ENCODE measurements at regions not wholly inside any gene's neighbourhood (a gene's known extent, or its start where the extent isn't known, plus 50 kb on each side); places are given as distances from the start of the nearest gene placed in this dataset.

DNA sequence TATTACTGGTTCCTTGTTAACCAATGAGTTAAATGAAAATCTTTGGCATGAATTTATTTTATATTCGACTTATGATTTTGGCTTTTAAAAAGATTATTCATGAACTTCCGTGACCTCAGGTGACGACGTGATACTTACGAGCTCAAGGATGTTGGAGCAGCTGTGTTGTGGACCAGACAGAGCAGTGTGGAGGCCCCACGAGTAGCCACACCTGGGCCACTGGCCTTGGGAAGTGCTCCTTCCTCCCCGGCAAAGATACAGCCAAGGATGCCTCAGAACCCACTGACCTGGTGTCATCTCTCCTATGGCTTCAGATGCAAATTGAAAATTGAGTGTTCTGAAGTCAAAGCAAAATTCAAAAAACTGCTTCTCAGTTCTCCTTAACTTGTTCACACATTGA lies 147.5 kb upstream of the PPP2R2D start:
- Histone ChIP-seq H3K27ac (ENCODE audit: low read length) (no peak overlapping the region), H3K9ac (ENCODE audit: low read length) (no peak overlapping the region), H3K9me2 (ENCODE audit: insufficient read depth, low read length) (no peaks in the 10 kb centered on the region), H3K4me3 (ENCODE audit: low read length) (no peak overlapping the region), H3K27me3 (ENCODE audit: insufficient read depth, low read depth, low read length) (no peaks in the 10 kb centered on the region), H2AFZ (ENCODE audit: low read depth, low read length) (no peak overlapping the region), H3K36me3 (ENCODE audit: insufficient read depth, low read length) (no peaks in the 10 kb centered on the region), H3K9me3 (ENCODE audit: low read length) (no peaks in the 10 kb centered on the region), H3F3A (ENCODE audit: insufficient read depth, low read length, poor library complexity, severe bottlenecking) (no peaks in the 10 kb centered on the region), H3K4me2 (ENCODE audit: low read length) (no peak overlapping the region), H3K79me2 (replicated peaks; ENCODE audit: insufficient read depth, low read length) (no peaks in the 10 kb centered on the region), H4K20me1 (ENCODE audit: insufficient read depth) (no peaks in the 10 kb centered on the region)
- TF ChIP-seq SMC3 (conservative IDR thresholded peaks at IDR 0.05; ENCODE audit: poor library complexity) (no peak), TAF1 (IDR thresholded peaks at IDR 0.05; ENCODE audit: low read depth) (no peak)
- TF ChIP-seq, protein P1, sequence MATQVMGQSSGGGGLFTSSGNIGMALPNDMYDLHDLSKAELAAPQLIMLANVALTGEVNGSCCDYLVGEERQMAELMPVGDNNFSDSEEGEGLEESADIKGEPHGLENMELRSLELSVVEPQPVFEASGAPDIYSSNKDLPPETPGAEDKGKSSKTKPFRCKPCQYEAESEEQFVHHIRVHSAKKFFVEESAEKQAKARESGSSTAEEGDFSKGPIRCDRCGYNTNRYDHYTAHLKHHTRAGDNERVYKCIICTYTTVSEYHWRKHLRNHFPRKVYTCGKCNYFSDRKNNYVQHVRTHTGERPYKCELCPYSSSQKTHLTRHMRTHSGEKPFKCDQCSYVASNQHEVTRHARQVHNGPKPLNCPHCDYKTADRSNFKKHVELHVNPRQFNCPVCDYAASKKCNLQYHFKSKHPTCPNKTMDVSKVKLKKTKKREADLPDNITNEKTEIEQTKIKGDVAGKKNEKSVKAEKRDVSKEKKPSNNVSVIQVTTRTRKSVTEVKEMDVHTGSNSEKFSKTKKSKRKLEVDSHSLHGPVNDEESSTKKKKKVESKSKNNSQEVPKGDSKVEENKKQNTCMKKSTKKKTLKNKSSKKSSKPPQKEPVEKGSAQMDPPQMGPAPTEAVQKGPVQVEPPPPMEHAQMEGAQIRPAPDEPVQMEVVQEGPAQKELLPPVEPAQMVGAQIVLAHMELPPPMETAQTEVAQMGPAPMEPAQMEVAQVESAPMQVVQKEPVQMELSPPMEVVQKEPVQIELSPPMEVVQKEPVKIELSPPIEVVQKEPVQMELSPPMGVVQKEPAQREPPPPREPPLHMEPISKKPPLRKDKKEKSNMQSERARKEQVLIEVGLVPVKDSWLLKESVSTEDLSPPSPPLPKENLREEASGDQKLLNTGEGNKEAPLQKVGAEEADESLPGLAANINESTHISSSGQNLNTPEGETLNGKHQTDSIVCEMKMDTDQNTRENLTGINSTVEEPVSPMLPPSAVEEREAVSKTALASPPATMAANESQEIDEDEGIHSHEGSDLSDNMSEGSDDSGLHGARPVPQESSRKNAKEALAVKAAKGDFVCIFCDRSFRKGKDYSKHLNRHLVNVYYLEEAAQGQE (IDR thresholded peaks at IDR 0.05; ENCODE audit: borderline replicate concordance), result no peak

DNA sequence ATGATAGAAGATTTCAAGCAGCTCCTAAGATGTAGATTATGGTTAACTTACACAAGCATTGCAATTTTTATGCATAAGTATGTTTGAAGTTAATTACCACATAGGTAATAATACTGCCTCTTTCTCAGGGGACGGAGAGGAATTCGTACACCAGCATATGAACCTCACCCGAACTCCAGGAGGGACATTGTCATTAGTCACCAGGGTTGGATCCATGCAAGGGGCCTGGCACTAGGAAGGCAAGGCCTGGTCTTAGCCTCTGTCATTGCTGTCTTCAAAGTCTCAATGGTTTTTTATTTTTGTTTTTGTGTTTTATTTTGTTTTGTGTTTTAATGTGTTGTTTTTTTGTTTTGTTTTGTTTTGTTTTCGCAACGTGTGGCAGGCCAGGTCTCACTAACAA lies 145.6 kb upstream of the PPP2R2D start:
- H3K9ac ChIP-seq (ENCODE audit: low read length), result no peak overlapping the region
- no peaks in the 10 kb centered on the region for H3K36me3 ChIP-seq (ENCODE audit: insufficient read depth, low read length)
- no peaks in the 10 kb centered on the region for H3K79me2 ChIP-seq (replicated peaks; ENCODE audit: insufficient read depth, low read length)
- no peaks in the 10 kb centered on the region for H3F3A ChIP-seq (ENCODE audit: insufficient read depth, low read length, poor library complexity, severe bottlenecking)
- H3K4me2 ChIP-seq (ENCODE audit: low read length), result no peak overlapping the region
- no peaks in the 10 kb centered on the region for H3K9me3 ChIP-seq (ENCODE audit: low read length)
- H3K27ac ChIP-seq (ENCODE audit: low read length), result no peak overlapping the region
- no peaks in the 10 kb centered on the region for H4K20me1 ChIP-seq (ENCODE audit: insufficient read depth)
- no peak overlapping the region for H2AFZ ChIP-seq (ENCODE audit: low read depth, low read length)
- no peaks in the 10 kb centered on the region for H3K9me2 ChIP-seq (ENCODE audit: insufficient read depth, low read length)
- H3K27me3 ChIP-seq (ENCODE audit: insufficient read depth, low read depth, low read length), result no peaks in the 10 kb centered on the region
- TF ChIP-seq, protein P2, sequence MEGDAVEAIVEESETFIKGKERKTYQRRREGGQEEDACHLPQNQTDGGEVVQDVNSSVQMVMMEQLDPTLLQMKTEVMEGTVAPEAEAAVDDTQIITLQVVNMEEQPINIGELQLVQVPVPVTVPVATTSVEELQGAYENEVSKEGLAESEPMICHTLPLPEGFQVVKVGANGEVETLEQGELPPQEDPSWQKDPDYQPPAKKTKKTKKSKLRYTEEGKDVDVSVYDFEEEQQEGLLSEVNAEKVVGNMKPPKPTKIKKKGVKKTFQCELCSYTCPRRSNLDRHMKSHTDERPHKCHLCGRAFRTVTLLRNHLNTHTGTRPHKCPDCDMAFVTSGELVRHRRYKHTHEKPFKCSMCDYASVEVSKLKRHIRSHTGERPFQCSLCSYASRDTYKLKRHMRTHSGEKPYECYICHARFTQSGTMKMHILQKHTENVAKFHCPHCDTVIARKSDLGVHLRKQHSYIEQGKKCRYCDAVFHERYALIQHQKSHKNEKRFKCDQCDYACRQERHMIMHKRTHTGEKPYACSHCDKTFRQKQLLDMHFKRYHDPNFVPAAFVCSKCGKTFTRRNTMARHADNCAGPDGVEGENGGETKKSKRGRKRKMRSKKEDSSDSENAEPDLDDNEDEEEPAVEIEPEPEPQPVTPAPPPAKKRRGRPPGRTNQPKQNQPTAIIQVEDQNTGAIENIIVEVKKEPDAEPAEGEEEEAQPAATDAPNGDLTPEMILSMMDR (IDR thresholded peaks at IDR 0.05; ENCODE audit: poor library complexity, severe bottlenecking), result no peak
- TF ChIP-seq RAD21 (conservative IDR thresholded peaks at IDR 0.05), result no peak
- TF ChIP-seq, protein P1 (IDR thresholded peaks at IDR 0.05; ENCODE audit: borderline replicate concordance), result no peak
- TF ChIP-seq SMC3 (conservative IDR thresholded peaks at IDR 0.05; ENCODE audit: poor library complexity), result no peak
- TF ChIP-seq EP300 (conservative IDR thresholded peaks at IDR 0.05; ENCODE audit: poor library complexity, severe bottlenecking), result no peak
- TF ChIP-seq MXI1 (conservative IDR thresholded peaks at IDR 0.05; ENCODE audit: poor library complexity, severe bottlenecking), result no peak
- no peak for TF ChIP-seq EZH2 (IDR thresholded peaks at IDR 0.05; ENCODE audit: borderline replicate concordance, insufficient read depth, low read length, poor library complexity, severe bottlenecking)
- no peak for TF ChIP-seq TAF1 (IDR thresholded peaks at IDR 0.05; ENCODE audit: low read depth)
- H3K4me3 ChIP-seq (ENCODE audit: low read length), result no peak overlapping the region
